ENCODE measurements at regions not wholly inside any gene's neighbourhood (a gene's known extent, or its start where the extent isn't known, plus 50 kb on each side); places are given as distances from the start of the nearest gene placed in this dataset.

DNA sequence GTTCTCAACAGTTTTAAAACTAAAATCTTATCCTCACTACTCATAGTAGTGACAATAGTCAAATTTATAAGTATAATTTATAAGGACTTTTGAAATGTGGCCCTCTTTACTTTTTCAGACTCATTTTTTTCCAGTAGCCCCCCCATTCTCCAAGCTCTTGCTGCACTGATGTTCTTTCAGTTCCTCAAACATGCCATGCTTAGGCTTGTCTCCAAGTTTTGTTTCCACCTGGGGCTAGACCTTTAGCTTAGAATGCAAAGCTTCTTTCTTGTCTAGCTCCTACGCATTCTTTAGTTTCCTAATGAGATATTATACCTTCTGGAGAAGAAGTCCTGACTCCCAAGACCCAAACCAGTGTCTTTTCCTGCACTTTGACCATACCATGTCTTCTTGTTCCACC, 222.6 kb downstream of the NOL4 start:
- no peak overlapping the region for H3K4me3 ChIP-seq (replicated peaks in 1 of 4; ENCODE audit: control extremely low read depth in 1 of 4, insufficient read depth in 1 of 4, low read depth in 3 of 4, low read length in 4 of 4)
- TF ChIP-seq EZH2 (IDR thresholded peaks at IDR 0.05; ENCODE audit: low read length, missing control alignments), result no peak
- TF ChIP-seq, protein P1, sequence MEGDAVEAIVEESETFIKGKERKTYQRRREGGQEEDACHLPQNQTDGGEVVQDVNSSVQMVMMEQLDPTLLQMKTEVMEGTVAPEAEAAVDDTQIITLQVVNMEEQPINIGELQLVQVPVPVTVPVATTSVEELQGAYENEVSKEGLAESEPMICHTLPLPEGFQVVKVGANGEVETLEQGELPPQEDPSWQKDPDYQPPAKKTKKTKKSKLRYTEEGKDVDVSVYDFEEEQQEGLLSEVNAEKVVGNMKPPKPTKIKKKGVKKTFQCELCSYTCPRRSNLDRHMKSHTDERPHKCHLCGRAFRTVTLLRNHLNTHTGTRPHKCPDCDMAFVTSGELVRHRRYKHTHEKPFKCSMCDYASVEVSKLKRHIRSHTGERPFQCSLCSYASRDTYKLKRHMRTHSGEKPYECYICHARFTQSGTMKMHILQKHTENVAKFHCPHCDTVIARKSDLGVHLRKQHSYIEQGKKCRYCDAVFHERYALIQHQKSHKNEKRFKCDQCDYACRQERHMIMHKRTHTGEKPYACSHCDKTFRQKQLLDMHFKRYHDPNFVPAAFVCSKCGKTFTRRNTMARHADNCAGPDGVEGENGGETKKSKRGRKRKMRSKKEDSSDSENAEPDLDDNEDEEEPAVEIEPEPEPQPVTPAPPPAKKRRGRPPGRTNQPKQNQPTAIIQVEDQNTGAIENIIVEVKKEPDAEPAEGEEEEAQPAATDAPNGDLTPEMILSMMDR (conservative IDR thresholded peaks at IDR 0.05 in 1 of 2, IDR thresholded peaks at IDR 0.05 in 1 of 2; ENCODE audit: low read depth in 1 of 2, low read length in 2 of 2), result no peak
- no peak overlapping the region for H3K4me2 ChIP-seq (ENCODE audit: extremely low read depth, insufficient read depth, low read length)
- no peaks in the 10 kb centered on the region for H3K79me2 ChIP-seq (ENCODE audit: control insufficient read depth, insufficient read depth, low read length)
- no peak overlapping the region for H3K9ac ChIP-seq (ENCODE audit: insufficient read depth, low read length)
- no peaks in the 10 kb centered on the region for H3K27me3 ChIP-seq (ENCODE audit: control insufficient read depth, insufficient read depth, low read length)
- H3K9me3 ChIP-seq (ENCODE audit: control insufficient read depth, insufficient read depth, low read depth, low read length), result no peaks in the 10 kb centered on the region
- H3K27ac ChIP-seq (ENCODE audit: insufficient read depth, low read length), result no peak overlapping the region
- DNase-seq (ENCODE audit: low read depth in 2 of 2), result no peak
- H3K36me3 ChIP-seq (ENCODE audit: control insufficient read depth, insufficient read depth, low read length), result no peaks in the 10 kb centered on the region
- no peaks in the 10 kb centered on the region for H3K4me1 ChIP-seq (ENCODE audit: control insufficient read depth, extremely low read depth, insufficient read depth, low read length)
- no peaks in the 10 kb centered on the region for H4K20me1 ChIP-seq (ENCODE audit: control insufficient read depth, extremely low read depth, insufficient read depth, low read length)
- H2AFZ ChIP-seq (ENCODE audit: low read length), result no peak overlapping the region

DNA sequence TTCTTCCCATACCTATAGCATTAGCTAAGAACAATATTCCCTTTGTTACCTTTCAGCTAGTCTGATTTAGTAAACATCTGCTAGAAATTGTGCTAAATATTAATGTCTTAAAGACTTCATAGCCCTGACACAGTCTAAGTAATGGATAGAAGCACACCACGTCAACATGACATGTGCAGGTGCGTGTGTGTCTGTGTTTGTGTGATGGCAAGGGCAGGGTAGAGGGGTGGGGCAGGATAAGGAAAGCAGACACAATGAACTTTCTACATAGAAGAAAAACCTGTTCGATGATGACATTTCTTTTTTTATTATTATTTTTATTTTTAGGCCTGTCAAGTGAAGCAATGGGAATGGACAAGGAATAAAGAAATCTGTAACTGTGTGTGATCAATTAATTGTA, 223.3 kb downstream of the NOL4 start:
- DNase-seq (ENCODE audit: low read depth in 2 of 2), result no peak
- Histone ChIP-seq H3K9me3 (ENCODE audit: control insufficient read depth, insufficient read depth, low read depth, low read length) (no peaks in the 10 kb centered on the region), H3K36me3 (ENCODE audit: control insufficient read depth, insufficient read depth, low read length) (no peaks in the 10 kb centered on the region), H3K4me1 (ENCODE audit: control insufficient read depth, extremely low read depth, insufficient read depth, low read length) (no peaks in the 10 kb centered on the region), H4K20me1 (ENCODE audit: control insufficient read depth, extremely low read depth, insufficient read depth, low read length) (no peaks in the 10 kb centered on the region), H3K27me3 (ENCODE audit: control insufficient read depth, insufficient read depth, low read length) (no peaks in the 10 kb centered on the region), H3K79me2 (ENCODE audit: control insufficient read depth, insufficient read depth, low read length) (no peaks in the 10 kb centered on the region), H3K4me2 (ENCODE audit: extremely low read depth, insufficient read depth, low read length) (no peak overlapping the region), H3K9ac (ENCODE audit: insufficient read depth, low read length) (no peak overlapping the region), H2AFZ (ENCODE audit: low read length) (no peak overlapping the region), H3K4me3 (replicated peaks in 1 of 4; ENCODE audit: control extremely low read depth in 1 of 4, insufficient read depth in 1 of 4, low read depth in 3 of 4, low read length in 4 of 4) (no peak overlapping the region), H3K27ac (ENCODE audit: insufficient read depth, low read length) (no peak overlapping the region)
- TF ChIP-seq, protein P1 (conservative IDR thresholded peaks at IDR 0.05 in 1 of 2, IDR thresholded peaks at IDR 0.05 in 1 of 2; ENCODE audit: low read depth in 1 of 2, low read length in 2 of 2), result no peak
- no peak for TF ChIP-seq EZH2 (IDR thresholded peaks at IDR 0.05; ENCODE audit: low read length, missing control alignments)

DNA sequence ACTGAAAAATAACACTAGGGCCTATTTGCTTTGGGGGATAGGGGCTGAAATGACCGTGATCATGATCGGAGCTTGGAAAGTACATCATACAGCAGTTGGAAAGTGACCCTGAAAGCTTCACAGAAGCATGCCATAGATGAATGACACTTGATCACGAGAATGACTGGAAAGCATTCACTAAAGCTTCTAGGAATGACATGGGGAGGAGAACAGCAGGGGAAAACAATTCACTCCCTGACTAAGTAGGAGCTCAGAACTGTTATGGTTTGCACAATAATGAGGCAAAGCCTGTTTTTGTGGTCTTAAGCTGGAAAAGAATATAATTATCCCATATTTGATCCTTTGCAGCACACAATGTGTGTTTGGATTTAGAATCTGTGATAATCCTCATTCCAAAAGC, 237.5 kb downstream of the NOL4 start:
- TF ChIP-seq, protein P1 (conservative IDR thresholded peaks at IDR 0.05 in 1 of 2, IDR thresholded peaks at IDR 0.05 in 1 of 2; ENCODE audit: low read depth in 1 of 2, low read length in 2 of 2), result no peak
- no peak for TF ChIP-seq EZH2 (IDR thresholded peaks at IDR 0.05; ENCODE audit: low read length, missing control alignments)
- Histone ChIP-seq H3K4me1 (ENCODE audit: control insufficient read depth, extremely low read depth, insufficient read depth, low read length) (no peaks in the 10 kb centered on the region), H2AFZ (ENCODE audit: low read length) (no peak overlapping the region), H3K27ac (ENCODE audit: insufficient read depth, low read length) (no peak overlapping the region), H3K9ac (ENCODE audit: insufficient read depth, low read length) (no peak overlapping the region), H4K20me1 (ENCODE audit: control insufficient read depth, extremely low read depth, insufficient read depth, low read length) (no peaks in the 10 kb centered on the region), H3K4me2 (ENCODE audit: extremely low read depth, insufficient read depth, low read length) (no peak overlapping the region), H3K4me3 (replicated peaks in 1 of 4; ENCODE audit: control extremely low read depth in 1 of 4, insufficient read depth in 1 of 4, low read depth in 3 of 4, low read length in 4 of 4) (no peak overlapping the region), H3K27me3 (ENCODE audit: control insufficient read depth, insufficient read depth, low read length) (no peaks in the 10 kb centered on the region), H3K79me2 (ENCODE audit: control insufficient read depth, insufficient read depth, low read length) (no peaks in the 10 kb centered on the region), H3K36me3 (ENCODE audit: control insufficient read depth, insufficient read depth, low read length) (no peaks in the 10 kb centered on the region), H3K9me3 (ENCODE audit: control insufficient read depth, insufficient read depth, low read depth, low read length) (no peaks in the 10 kb centered on the region)
- no peak for DNase-seq (ENCODE audit: low read depth in 2 of 2)
